ENCODE measurements at regions not wholly inside any gene's neighbourhood (a gene's known extent, or its start where the extent isn't known, plus 50 kb on each side); places are given as distances from the start of the nearest gene placed in this dataset.
"Not testable (repeated sequence)": the region's sequence is repeated elsewhere in the genome, so short reads cannot be mapped to it uniquely, and the experiment has no call there.

DNA sequence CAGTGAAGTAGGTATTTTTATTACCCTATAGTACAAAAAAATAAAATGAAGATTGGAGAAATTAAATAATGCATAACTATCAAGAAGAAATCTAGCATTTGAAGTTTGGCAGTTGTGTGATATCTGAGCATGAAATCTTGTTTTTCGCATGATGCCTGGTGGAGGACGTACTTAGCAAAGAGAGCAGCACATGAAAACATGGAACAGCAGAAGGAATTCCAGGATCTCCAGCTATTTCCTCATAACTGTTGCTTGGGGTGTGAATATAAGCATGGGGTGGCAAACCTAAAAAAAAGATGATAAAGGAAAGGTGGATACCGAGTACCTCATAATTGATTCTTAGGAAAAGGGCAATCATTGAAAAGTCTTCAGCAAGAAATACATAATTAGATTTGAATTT lies 174.3 kb upstream of the FAM3C start:
- DNase-seq (ENCODE audit: low spot score), result no peak

DNA sequence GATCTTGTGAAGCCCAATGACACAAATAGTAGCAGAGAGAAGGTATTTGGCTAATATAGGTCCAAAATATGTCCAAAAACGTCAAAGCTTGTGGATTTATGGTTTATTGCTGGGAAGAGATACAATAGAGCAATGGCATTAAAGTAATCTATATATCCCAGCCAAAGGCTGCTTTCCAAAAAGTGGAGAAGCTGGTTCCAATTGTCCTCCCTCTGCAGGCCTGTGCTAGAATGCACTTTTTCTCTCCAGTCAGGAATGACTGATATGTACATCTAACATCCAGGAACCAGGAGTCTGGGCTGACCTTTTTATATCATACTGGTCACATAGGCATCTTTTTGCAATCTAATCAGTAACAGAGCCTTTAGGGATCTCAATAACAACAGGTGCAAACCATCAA lies 167.1 kb upstream of the FAM3C start:
- no peak for DNase-seq (ENCODE audit: low spot score)

DNA sequence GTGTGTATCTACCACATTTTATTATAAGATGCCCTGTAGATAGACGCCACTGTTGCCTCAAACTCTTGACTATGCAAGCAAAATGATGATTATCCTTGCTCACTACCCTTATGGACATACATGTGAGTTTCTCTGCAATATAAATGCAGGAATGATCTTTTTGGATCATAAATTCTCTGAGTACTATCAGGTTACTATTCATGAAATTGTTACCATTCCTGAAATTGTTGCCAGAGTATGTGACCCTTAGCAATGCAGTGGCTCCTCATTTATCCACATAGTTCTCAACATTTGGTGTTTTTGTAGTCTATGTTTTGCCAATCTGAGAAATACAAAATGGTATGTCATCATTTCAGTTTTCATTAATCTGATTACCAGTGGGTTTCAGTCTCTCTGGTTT lies 166.2 kb upstream of the FAM3C start:
- no peak for DNase-seq (ENCODE audit: low spot score)

DNA sequence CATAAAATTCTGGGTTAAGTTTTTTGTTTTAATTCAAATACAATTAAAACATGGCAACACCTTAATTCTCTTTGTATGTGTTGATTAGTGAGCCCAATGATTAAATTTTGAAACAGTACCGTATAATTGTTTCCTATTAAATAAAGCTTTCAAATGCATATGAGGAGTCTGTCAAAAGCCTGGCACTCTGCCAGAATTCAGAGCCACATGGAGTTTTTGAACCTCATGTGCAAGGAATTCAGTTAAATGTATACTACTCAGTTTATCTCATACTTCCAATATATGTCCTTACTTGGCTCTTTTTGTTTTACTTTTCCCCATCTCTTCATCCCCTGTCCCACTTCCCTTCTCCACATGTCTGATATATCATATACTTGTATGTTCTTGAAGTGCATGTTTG lies 165.6 kb upstream of the FAM3C start:
- no peak for DNase-seq (ENCODE audit: low spot score)

DNA sequence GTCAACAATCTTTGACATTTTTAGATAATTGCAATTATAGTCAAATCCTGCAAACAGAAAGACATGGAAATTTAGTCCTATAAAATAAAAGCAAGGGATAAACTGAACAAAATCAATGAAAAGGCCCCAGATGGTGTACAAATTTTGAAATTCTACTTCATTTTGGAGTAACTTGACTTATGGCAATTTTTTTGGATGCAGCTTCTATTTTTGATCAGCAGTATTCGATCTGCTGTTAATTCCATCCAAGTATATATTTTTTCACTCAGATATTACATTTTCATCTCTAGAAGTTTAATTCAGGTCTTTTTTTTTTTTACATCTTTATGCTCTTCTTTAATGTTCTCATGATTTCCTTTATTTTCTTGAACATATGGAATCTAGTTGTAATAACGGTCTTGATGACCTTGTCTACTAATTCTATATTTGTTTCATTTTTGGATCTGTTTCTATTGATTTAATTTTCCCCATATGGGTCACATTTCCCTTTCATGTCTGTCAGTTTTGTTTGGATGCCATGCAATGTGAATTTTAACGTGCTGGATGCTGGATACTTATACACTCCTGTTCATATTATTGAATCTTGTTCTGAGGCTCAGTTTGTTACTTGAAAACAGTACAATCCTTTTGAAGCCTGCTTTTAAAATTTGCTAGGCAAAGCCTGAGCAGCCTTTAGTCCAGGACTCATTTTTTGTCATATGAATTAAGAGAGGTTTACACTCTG lies 164.3 kb upstream of the FAM3C start:
- no peak for DNase-seq (ENCODE audit: low spot score)

DNA sequence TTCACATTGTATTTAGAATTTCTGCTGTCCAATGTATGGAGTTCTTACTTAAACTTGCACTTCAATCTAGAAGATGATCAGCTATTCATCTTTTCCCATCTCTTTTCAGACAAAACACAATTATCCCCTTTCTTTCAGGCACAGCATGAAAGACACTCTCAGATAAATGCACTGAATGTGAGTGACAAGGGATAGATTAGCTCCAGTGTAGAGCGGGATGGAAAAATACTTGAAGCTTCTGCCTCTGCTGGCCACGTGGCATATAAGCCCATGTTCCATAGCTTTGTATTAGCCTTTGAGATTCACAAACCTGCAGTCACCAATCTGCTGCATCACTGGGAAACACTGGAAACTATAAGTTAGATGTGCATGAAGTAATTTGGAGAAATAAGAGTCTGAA lies 162.2 kb upstream of the FAM3C start:
- no peak for DNase-seq (ENCODE audit: low spot score)

DNA sequence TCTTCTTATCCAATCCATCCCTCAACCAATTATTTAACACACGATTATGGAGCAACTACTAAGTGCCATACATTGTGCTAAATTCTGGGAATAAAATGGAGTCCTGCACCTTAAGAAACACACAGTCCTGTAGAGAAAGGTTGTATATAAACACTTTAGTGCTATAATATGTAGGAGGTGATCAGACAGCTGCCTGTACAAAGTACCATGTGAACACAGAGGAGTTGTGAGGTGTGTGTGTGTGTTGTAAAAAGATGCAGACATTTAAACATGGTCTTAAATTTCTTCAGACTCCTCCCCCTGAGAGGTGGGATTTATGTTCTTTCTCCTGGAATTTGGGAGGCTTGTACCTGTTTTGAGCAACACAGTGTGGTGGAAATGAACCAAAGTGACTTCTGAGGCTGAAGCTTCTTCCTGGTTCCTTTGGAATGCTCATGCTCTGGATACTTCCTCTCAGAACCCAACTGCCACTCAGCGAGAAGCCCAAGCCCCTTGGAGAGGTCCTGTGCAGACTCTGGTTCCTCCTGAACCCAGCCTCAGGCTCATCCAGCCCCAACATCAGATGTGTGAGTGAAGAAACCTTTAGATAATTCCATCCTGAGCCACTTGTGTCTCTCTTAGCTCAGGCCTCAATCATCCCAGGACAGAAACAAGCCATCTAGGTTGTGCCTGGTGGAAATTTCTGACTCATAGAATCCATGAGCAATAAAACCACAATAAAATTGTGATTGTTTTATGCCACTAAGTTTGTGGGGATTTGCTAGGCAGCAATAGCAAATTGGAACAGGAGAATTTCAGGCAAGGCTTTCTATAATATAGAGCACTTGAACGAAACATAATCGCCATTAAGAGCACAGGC lies 161.2 kb upstream of the FAM3C start:
- no peak for DNase-seq (ENCODE audit: low spot score)

DNA sequence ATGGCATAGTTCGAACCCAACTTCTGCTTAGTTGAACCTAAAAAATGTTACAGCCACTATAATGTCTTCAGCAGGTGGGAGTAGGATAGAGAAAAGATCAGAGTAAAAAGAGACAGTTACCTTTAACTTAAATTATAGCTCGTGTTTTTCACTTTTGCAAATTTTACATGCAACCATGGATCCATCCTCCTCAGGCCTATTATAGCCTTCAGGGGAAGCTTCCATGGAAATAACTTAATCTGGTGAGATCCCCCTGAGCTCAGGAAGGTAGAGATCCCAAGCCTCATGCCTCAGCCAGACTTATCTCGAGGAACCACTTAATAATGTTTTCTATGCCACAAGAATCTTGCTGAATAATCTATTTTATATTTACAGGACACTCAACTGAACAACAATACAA lies 159.4 kb upstream of the FAM3C start:
- DNase-seq (ENCODE audit: low spot score), result no peak

DNA sequence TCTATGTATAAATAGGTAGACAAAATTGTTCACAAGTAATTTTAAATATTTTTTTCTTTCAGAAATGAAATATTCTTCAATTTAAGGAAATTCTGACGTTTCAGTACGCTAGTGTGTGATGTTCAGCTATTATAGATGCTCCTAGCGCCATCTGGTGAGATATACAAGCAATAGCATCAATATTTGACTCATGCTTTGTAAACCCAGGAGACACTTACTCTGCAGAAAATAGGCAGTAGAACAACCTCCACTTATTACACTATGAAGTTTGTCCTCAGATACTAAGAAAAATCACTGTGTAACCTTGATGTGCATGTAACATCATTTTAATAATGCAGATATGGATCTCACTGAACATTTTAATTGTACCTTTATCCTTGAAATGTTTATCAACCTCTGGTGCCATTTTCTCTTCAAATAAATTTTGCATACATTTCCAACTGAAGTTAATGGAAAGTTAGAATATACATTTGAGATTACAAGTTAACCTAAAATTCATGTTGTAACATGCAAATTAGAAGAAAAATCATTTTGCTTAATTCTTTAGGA lies 151.5 kb upstream of the FAM3C start:
- peak; percentile 68 for DNase-seq (ENCODE audit: low spot score)

DNA sequence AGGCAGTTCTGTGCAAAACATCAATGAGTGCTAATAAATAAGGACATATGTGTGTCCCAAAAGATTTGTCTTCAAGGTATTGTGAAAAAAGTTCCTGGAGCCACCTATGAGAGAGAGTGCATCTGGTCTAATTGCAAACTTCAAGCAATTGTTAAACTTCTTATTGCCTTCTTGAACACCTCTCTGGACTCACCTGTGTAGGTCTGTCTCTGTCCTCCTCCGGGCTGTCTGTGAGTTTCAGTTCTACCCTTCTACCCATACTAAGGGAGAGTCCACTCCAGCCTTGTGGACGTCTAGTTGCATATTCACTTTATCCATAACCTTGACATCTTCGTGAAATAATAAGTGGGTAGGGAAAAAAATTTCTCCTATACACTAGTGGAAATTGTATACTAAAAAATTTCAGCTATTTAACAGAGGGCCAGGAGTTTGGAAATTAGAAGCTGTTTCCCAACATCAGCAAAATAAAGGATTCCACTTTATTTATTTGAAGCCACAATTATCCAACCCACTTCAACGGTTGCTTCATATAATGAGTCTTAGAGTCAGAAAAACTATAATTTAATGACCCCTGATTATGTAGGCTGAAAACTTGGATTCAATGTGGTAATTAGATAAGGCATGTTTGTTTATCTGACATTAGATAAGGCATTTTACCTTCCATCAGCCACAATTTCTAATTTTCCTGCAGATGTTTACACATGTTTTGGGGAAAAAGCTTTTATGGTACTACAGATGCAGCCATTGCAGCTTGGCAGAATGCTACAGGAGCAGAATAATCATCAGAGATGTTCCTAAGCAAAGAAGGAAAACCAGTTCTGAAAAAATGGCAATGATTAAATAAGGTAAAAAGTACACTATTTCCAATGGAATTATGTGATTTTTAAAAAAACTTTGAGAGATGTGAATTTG lies 150.8 kb upstream of the FAM3C start:
- no peak for DNase-seq (ENCODE audit: low spot score)

DNA sequence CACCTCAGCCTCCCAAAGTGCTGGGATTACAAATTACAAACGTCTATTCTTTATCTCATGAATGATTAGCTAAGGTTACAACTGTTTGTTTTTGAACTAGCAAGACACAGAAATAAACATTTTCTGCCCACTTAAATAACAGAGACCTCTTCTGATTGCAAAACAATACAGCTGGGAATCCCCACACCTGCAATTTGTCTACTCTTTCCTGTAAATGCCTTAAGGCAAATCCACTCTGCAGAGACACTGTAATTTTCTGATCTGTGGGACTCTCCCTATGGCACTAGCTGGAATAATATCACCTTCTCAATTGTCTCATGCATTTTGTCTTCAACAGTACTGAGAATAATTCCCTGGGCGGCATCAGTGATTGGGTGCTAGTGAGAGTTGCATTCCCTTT lies 149.3 kb upstream of the FAM3C start:
- DNase-seq (ENCODE audit: low spot score), result no peak

DNA sequence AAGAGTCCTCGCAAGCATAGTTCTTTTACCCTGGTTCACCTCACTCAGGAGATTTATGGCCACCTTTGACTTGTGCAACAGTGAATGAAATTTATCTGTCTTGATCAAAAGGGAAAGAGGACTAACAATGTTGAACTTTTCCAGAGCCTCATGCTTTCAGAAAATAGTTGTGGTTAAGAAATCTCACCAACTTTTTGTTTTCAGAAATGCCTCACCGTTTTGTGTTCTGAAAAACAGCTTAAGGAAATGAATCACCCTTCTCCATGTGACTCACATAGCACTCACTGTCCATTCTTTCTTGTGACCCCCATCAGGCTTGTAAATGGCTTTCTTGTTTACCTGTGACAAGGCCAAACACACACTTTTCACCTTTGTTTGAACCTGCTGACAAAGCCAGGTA lies 148.6 kb upstream of the FAM3C start:
- no peak for DNase-seq (ENCODE audit: low spot score)

DNA sequence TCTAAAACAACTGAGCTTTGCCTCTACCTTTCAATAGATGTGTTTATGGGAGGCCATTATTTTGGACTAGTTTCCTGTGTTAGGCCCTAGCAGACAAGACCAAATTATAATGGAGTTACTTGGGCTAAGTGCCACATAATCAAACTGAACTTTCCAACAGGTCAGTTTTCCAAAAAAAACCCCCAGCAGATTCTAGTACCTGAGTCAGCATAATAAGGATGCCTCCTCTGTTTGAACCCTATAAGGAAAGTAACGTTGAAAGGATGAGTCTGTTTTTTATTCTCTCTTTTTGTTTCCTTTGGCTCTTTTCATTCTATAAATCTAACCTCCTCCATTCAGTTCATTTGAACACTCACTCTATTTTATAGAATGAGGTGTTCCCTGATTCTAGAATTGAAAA lies 148.1 kb upstream of the FAM3C start:
- no peak for DNase-seq (ENCODE audit: low spot score)

DNA sequence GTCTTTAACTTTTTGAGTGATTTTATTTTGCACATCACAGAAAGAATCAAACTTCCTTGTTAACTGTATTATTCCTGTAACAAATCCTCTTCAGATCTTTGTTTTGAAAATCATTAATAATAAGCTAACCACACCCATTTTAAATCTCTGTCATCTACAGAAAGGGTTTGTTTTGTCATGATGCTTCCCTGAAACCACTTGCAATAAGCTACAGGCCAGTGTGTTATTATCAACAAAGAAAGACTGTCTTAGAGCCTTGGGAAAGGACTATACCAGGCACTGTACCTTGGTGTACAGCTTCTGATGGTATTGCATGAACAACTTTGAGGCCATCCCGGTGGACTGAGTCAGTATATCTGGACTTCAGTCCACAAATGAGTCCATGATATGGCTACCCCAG lies 145.3 kb upstream of the FAM3C start:
- DNase-seq (ENCODE audit: low spot score), result no peak

DNA sequence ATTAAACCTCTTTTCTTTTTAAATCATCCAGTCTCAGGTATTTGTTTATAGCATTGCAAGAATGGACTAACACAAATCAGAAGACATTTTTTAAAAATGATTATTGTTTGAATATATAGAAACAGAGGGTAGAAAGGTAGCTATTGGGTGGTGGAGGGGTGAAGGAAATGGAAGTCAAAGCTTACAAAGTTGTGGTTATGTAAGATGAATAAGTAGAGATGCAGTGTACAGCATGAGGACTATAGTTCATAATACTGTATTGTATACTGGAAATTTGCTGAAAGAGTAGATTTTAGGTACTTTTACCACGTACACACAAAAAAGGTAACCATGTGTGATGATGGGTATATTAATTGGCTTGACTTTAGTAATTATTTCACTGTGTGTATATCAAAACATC lies 144.0 kb upstream of the FAM3C start:
- DNase-seq (ENCODE audit: low spot score), result no peak

DNA sequence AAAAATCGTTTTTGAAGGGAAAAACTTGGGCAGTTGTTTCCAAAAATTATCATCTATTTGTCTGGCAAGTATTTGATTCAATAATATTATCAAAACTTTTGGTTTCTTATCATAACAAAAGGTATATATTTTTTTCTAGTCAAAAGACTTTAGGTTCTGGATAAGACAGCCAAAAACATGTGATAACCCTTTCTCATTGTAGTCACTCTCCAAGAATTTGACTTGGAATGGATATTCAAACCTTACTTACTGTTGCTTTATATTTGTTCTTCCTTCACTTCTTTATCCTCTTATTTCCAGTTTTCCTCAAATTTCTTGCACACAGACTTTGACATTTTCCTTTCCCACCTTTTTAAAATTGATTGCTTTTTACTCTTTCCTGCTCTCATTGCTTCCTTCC lies 140.9 kb upstream of the FAM3C start:
- no peak for DNase-seq (ENCODE audit: low spot score)

DNA sequence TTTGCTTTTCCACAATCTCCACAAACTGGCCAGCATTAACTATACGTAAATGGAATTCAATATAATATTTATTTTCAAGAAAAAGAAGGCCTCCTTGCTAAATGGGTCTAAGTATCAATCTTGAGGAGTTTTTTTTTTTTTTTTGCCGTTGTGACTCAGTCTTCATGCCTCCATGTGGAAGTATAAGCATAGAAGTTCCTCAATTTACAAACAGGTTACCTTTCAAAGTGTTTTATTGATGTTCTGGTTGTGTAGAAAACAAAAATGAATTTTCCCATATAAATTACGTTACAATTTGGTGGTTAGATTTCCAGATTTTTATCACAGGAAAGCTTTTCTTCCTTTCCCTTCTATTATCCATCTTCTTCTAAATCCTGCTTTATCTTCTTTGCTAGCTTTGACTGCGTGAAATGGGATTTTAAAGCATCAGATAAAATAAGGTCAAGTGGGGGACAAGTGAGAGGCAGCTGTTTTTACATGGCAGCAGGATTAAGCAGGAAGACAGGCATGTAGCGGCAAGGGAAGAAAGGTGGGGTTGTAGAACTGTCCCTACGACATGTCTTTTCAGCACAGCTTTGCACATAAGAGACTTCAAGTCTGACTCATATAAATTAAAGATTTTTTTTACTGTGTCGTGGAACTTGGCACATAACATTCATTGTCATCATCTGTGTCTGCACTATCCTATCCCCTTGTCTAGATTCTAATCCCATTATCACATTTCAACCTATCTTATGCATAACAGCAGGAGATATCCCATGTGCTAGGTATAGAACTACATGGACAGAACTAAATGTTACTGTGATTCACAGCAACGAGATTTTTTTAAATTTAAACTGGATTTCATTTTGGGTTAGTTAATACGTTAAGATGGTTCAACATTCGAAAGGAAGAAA lies 135.3 kb upstream of the FAM3C start:
- peak; percentile 8 for DNase-seq (ENCODE audit: low spot score)

DNA sequence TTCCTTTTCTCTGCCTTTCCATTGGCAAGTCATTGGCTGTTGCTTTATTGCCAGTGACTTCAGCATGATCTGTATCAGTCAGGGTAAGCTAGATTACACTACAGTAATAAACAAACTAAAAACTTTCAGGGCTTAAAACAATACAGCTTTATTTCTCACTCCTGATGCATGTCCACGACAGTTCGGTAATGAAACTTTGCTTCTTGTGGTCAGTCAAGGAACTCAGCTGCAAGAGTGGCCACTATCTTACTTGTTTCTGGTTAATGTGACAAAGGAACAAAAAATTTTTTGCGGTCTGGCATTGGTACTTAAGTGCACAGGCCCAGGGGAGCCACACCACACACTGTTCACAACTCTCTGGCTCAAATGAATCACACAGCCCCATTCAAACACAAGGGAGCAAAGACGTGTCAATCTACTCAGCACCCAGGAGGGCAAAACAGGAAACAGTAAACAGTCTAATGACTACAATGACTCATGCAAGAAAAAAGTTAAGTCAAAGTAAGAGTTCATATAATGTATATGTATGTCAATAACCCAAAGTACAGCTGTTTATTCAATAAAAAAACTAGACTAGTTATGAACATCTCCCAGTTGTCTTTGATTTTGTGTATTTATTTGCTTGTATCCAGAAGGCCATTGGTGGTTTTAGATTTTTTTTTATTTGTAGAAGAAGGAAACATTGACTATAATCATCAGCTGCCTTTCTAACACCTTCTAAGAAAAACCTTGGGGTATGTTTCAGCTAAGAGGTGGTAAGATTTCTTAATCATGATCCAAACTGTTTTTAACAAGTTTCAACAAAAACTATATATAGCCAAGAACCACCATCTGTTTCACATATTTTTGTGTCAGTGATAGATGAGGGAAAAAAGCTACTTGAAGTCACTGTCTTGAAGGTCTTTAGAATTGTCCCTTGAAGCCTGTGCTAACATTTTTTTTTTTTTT lies 134.4 kb upstream of the FAM3C start:
- DNase-seq (ENCODE audit: low spot score), result no peak

DNA sequence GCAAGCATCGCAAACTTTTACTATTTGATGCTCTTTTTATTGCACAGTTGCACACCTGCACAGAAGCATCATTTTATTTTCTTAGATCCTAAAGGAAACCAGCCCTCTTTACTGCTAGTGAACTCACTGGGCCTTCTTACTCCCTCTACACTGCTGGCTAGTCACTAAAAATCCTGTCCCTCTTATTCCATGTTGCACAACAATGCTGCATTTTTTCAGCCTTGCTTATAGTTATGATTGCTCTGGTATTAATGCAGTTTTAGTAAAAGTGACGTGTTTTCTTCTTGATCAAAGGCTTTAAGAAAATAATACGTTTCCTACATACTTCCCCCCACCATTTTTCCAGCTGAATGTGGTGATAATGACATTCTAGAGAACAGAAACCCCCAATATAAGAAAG lies 132.9 kb upstream of the FAM3C start:
- DNase-seq (ENCODE audit: low spot score), result no peak

DNA sequence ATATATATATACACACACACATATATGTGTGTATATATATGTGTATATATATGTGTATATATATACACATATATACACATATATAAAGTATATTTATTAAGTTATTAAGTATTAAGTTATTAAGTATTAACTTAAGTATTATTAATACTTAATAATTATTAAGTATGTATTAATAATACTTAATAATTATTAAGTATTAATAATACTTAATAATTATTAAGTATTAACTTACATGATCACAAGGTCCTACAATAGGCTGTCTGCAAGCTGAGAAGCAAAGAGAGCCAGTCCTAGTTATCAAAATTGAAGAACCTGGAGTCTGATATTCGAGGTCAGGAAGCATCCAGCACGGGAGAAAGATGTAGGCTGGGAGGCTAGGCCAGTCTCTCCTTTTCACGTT lies 130.1 kb upstream of the FAM3C start:
- DNase-seq (ENCODE audit: low spot score), result not testable (repeated sequence)
